KMS-11 (cell line): ENCODE measurements at regions not wholly inside any gene's neighbourhood (a gene's known extent, or its start where the extent isn't known, plus 50 kb on each side); places are given as distances from the start of the nearest gene placed in this dataset.

Source experiments
- H2AFZ ChIP-seq: fragments of 200-600 bp; sonication (generic); 2 replicates; pipeline ENCODE4 v1.6.1; 2016; ENCODE audit warnings: antibody characterized with exemption, mixed run types, low read depth
- H3K27ac ChIP-seq: fragments of 200-600 bp; sonication (generic); 2 replicates; pipeline ENCODE4 v1.6.1; 2016; ENCODE audit warnings: mild to moderate bottlenecking, mixed run types
- H3K27me3 ChIP-seq: fragments of 200-600 bp; sonication (generic); 2 replicates; pipeline ENCODE4 v1.6.1; 2017; ENCODE audit warnings: mild to moderate bottlenecking, low read depth, mixed run types, moderate library complexity; ENCODE audit not compliant: insufficient read depth
- H3K36me3 ChIP-seq: fragments of 200-600 bp; sonication (generic); 2 replicates; pipeline ENCODE4 v1.6.1; 2017; ENCODE audit warnings: mild to moderate bottlenecking, mixed run types; ENCODE audit not compliant: insufficient read depth
- H3K4me1 ChIP-seq: fragments of 200-600 bp; sonication (generic); 2 replicates; pipeline ENCODE4 v1.6.1; 2016; ENCODE audit warnings: mild to moderate bottlenecking, low read depth, mixed run types; ENCODE audit not compliant: poor library complexity, severe bottlenecking
- H3K4me2 ChIP-seq: fragments of 200-600 bp; sonication (generic); 2 replicates; pipeline ENCODE4 v1.7.0; 2016; ENCODE audit warnings: mild to moderate bottlenecking, mixed run types
- H3K4me3 ChIP-seq: fragments of 200-600 bp; sonication (generic); IDR thresholded peaks from 2 replicates; pipeline ENCODE4 v1.6.1; 2017; ENCODE audit warnings: low read depth, low read length, mixed read lengths; ENCODE audit not compliant: insufficient read depth
- H3K79me2 ChIP-seq: fragments of 200-600 bp; sonication (generic); 2 replicates; pipeline ENCODE4 v1.6.1; 2016; ENCODE audit warnings: low read depth, mixed run types; ENCODE audit not compliant: insufficient read depth
- H3K9ac ChIP-seq: fragments of 200-600 bp; sonication (generic); 2 replicates; pipeline ENCODE4 v1.6.1; 2016; ENCODE audit warnings: mild to moderate bottlenecking, mixed run types
- H4K20me1 ChIP-seq: fragments of 200-600 bp; sonication (generic); 2 replicates; pipeline ENCODE4 v1.6.1; 2016; ENCODE audit warnings: mild to moderate bottlenecking, mixed run types; ENCODE audit not compliant: insufficient read depth
- CTCF ChIP-seq: fragments of 200-600 bp; sonication (generic); conservative IDR thresholded peaks from 2 replicates; pipeline ENCODE4 v1.6.1; 2017; ENCODE audit warnings: low read depth, mild to moderate bottlenecking, antibody characterized with exemption, low read length, moderate library complexity, mixed read lengths

DNA sequence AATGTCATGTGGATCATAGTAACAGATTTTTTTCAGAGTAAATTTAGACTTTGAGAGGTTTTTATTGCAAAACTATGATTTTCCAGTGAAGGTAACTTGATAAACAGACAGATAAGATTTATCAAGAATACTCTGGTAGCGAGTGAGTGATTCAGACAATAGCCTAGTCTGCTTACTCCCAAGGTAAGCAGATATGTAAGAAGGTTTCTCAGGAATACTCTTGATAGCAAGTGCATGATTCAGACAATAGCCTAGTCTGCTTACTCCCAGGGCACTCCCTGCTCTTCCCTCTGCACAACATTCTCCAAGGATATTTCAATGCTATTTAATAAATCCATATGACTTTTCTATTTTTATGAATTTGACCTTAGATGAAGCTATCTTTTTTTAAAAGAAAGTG lies 1881.5 kb downstream of the EFNA5 start:
- Histone ChIP-seq H3K79me2 (no peaks in the 10 kb centered on the region), H3K27me3 (no peaks in the 10 kb centered on the region), H3K9ac (no peak overlapping the region), H4K20me1 (no peaks in the 10 kb centered on the region), H3K4me1 (no peaks in the 10 kb centered on the region), H2AFZ (no peak overlapping the region), H3K4me2 (no peak overlapping the region), H3K4me3 (no peak overlapping the region), H3K27ac (no peak overlapping the region), H3K36me3 (no peaks in the 10 kb centered on the region)
- TF ChIP-seq CTCF = no peak

DNA sequence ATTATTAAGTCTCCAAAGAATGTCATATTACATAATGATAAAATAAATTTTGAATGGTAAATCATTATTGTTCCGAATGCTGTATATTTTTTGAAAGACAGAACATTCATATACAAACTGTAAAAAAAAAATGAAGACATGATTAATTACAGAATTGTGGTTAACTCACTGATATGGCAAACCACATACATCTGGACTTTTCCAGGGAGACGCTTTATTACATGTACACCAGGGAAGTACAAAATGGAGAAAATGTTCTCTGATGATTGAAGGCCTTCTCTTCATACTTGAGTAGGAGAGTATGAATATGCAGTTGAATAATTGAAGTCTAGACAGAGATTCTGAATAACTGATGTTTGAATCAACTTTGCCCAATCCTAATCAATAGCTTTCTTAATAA lies 1886.9 kb downstream of the EFNA5 start:
- Histone ChIP-seq H3K27me3 (no peaks in the 10 kb centered on the region), H3K4me1 (no peaks in the 10 kb centered on the region), H3K27ac (no peak overlapping the region), H3K36me3 (no peaks in the 10 kb centered on the region), H3K9ac (no peak overlapping the region), H4K20me1 (no peaks in the 10 kb centered on the region), H3K4me2 (no peak overlapping the region), H2AFZ (no peak overlapping the region), H3K79me2 (no peaks in the 10 kb centered on the region), H3K4me3 (no peak overlapping the region)
- no peak for TF ChIP-seq CTCF

- H2AFZ ChIP-seq = no peak overlapping the region
- TF ChIP-seq CTCF = no peak
- H3K27me3 ChIP-seq = no peaks in the 10 kb centered on the region
- H3K27ac ChIP-seq = no peak overlapping the region
- no peak overlapping the region for H3K4me3 ChIP-seq
- H3K36me3 ChIP-seq = no peaks in the 10 kb centered on the region
- no peak overlapping the region for H3K4me2 ChIP-seq
- no peaks in the 10 kb centered on the region for H3K79me2 ChIP-seq
- no peaks in the 10 kb centered on the region for H4K20me1 ChIP-seq
- no peak overlapping the region for H3K9ac ChIP-seq
- no peaks in the 10 kb centered on the region for H3K4me1 ChIP-seq
These were observed 1888.2 kb downstream of the EFNA5 start for GRCh38 chr5:105782501-105782900.

DNA sequence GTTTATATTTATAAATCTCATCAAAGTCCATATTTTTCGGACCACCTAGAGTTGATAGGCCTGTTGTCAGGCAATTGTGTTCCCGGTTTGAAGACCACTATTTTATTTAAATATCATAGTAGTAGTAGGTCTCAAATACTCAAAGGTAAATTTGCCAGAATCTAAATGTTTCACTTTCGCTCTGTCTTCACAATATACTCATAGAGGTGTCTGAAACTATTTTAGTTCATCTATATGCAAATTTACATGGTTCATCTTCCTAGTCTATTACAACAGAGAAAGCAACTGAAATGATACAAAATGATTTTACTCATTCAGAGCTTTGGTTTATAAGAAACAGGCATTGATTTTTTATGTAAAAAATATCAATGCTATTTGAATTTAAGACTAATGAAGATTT lies 1897.5 kb downstream of the EFNA5 start:
- no peak for TF ChIP-seq CTCF
- Histone ChIP-seq H3K4me1 (no peaks in the 10 kb centered on the region), H4K20me1 (no peaks in the 10 kb centered on the region), H3K4me3 (no peak overlapping the region), H3K9ac (no peak overlapping the region), H3K4me2 (no peak overlapping the region), H3K27me3 (no peaks in the 10 kb centered on the region), H3K79me2 (no peaks in the 10 kb centered on the region), H3K36me3 (no peaks in the 10 kb centered on the region), H2AFZ (no peak overlapping the region), H3K27ac (no peak overlapping the region)

- Histone ChIP-seq H3K4me1 (no peaks in the 10 kb centered on the region), H2AFZ (no peak overlapping the region), H3K9ac (no peak overlapping the region), H3K27ac (no peak overlapping the region), H3K27me3 (no peaks in the 10 kb centered on the region), H3K36me3 (no peaks in the 10 kb centered on the region), H4K20me1 (no peaks in the 10 kb centered on the region), H3K4me2 (no peak overlapping the region), H3K79me2 (no peaks in the 10 kb centered on the region), H3K4me3 (no peak overlapping the region)
- no peak for TF ChIP-seq CTCF
These were observed 1903.5 kb downstream of the EFNA5 start for GRCh38 chr5:105767267-105767666.
